NCI-H2227 (cell line): ENCODE measurements at regions not wholly inside any gene's neighbourhood (a gene's known extent, or its start where the extent isn't known, plus 50 kb on each side); places are given as distances from the start of the nearest gene placed in this dataset.

Experiments
- DNase-seq: peaks from one replicate; lab custom pipeline; 2025; ENCODE audit not compliant: unreplicated experiment; lab: John Stamatoyannopoulos, UW

- no peak for DNase-seq
Measured at GRCh38 chr14:85118274-85118673, 411.7 kb upstream of the FLRT2 start.

GRCh38 chr14:85122690-85123089, 407.3 kb upstream of the FLRT2 start:
- no peak for DNase-seq

GRCh38 chr14:85123755-85124154, 406.2 kb upstream of the FLRT2 start:
- DNase-seq: no peak

GRCh38 chr14:85124631-85125290, 405.2 kb upstream of the FLRT2 start:
- DNase-seq: no peak

- DNase-seq: no peak
Measured at GRCh38 chr14:85125291-85125670, 404.7 kb upstream of the FLRT2 start.

GRCh38 chr14:85129921-85130320, 400.0 kb upstream of the FLRT2 start:
- no peak for DNase-seq

- DNase-seq: no peak
Measured at GRCh38 chr14:85131226-85131922, 398.6 kb upstream of the FLRT2 start.

- no peak for DNase-seq
Measured at GRCh38 chr14:85142982-85143381, 387.0 kb upstream of the FLRT2 start.

- no peak for DNase-seq
Measured at GRCh38 chr14:85146779-85147178, 383.2 kb upstream of the FLRT2 start.

- no peak for DNase-seq
Measured at GRCh38 chr14:85150166-85150565, 379.8 kb upstream of the FLRT2 start.

- DNase-seq: no peak
Measured at GRCh38 chr14:85154714-85155113, 375.2 kb upstream of the FLRT2 start.

GRCh38 chr14:85156319-85156718, 373.6 kb upstream of the FLRT2 start:
- DNase-seq: no peak

GRCh38 chr14:85159726-85160125, 370.2 kb upstream of the FLRT2 start:
- DNase-seq: no peak

GRCh38 chr14:85165094-85165493, 364.9 kb upstream of the FLRT2 start:
- DNase-seq: no peak

GRCh38 chr14:85169381-85169780, 360.6 kb upstream of the FLRT2 start:
- no peak for DNase-seq

- DNase-seq: no peak
Measured at GRCh38 chr14:85172290-85172689, 357.7 kb upstream of the FLRT2 start.

- no peak for DNase-seq
Measured at GRCh38 chr14:85172889-85173477, 357.0 kb upstream of the FLRT2 start.

- DNase-seq: no peak
Measured at GRCh38 chr14:85175556-85175955, 354.4 kb upstream of the FLRT2 start.

GRCh38 chr14:85178864-85179263, 351.1 kb upstream of the FLRT2 start:
- no peak for DNase-seq

GRCh38 chr14:85180876-85181275, 349.1 kb upstream of the FLRT2 start:
- no peak for DNase-seq

- no peak for DNase-seq
Measured at GRCh38 chr14:85182282-85182681, 347.7 kb upstream of the FLRT2 start.

GRCh38 chr14:85186082-85186481, 343.9 kb upstream of the FLRT2 start:
- DNase-seq: no peak
